NCI-H1417 (cell line): ENCODE measurements at regions not wholly inside any gene's neighbourhood (a gene's known extent, or its start where the extent isn't known, plus 50 kb on each side); places are given as distances from the start of the nearest gene placed in this dataset.
A peak's percentile ranks its signal among the peaks of the same experiment; 100 is the strongest.
"Not testable (repeated sequence)": the region's sequence is repeated elsewhere in the genome, so short reads cannot be mapped to it uniquely, and the experiment has no call there.

Source experiments
- DNase-seq, 3 experiments: peaks; one replicate each; lab custom pipeline; 2025; lab: John Stamatoyannopoulos, UW

GRCh38 chr10:117748058-117748457, 205.5 kb downstream of the EMX2 start:
- no peak for DNase-seq

GRCh38 chr10:117750616-117751015, 208.1 kb downstream of the EMX2 start:
- no peak for DNase-seq

- no peak for DNase-seq
These were observed 208.7 kb downstream of the EMX2 start for GRCh38 chr10:117751259-117751658.

GRCh38 chr10:117752103-117752502, 209.6 kb downstream of the EMX2 start:
- DNase-seq, result no peak

GRCh38 chr10:117754770-117755658, 212.5 kb downstream of the EMX2 start:
- peak in 1 of 3 experiments; percentile 68 for DNase-seq

- peak in 1 of 3 experiments; percentile 21 for DNase-seq
These were observed 213.1 kb downstream of the EMX2 start for GRCh38 chr10:117755659-117756014.

- peak in 2 of 3 experiments; percentile 1 to 2 for DNase-seq
These were observed 214.7 kb downstream of the EMX2 start for GRCh38 chr10:117757086-117757720.

GRCh38 chr10:117759266-117759665, 216.7 kb downstream of the EMX2 start:
- no peak for DNase-seq

- DNase-seq, result no peak
These were observed 219.1 kb downstream of the EMX2 start for GRCh38 chr10:117761695-117762094.

- DNase-seq, result no peak
These were observed 219.7 kb downstream of the EMX2 start for GRCh38 chr10:117762126-117762818.

- DNase-seq, result no peak
These were observed 220.2 kb downstream of the EMX2 start for GRCh38 chr10:117762819-117763172.

GRCh38 chr10:117763528-117763927, 221.0 kb downstream of the EMX2 start:
- DNase-seq, result no peak

GRCh38 chr10:117768333-117769042, 225.9 kb downstream of the EMX2 start:
- no peak for DNase-seq

GRCh38 chr10:117775526-117775925, 233.0 kb downstream of the EMX2 start:
- no peak for DNase-seq

- DNase-seq, result not testable (repeated sequence)
These were observed 234.7 kb downstream of the EMX2 start for GRCh38 chr10:117777222-117777621.

- DNase-seq, result no peak
These were observed 235.7 kb downstream of the EMX2 start for GRCh38 chr10:117778241-117778640.

- no peak for DNase-seq
These were observed 237.9 kb downstream of the EMX2 start for GRCh38 chr10:117780411-117780810.

GRCh38 chr10:117781216-117781831, 238.8 kb downstream of the EMX2 start:
- no peak for DNase-seq

- no peak for DNase-seq
These were observed 239.7 kb downstream of the EMX2 start for GRCh38 chr10:117782276-117782675.

GRCh38 chr10:117783698-117784395, 241.3 kb downstream of the EMX2 start:
- no peak for DNase-seq

GRCh38 chr10:117784776-117785175, 242.2 kb downstream of the EMX2 start:
- DNase-seq, result no peak
